ENCODE measurements at regions not wholly inside any gene's neighbourhood (a gene's known extent, or its start where the extent isn't known, plus 50 kb on each side); places are given as distances from the start of the nearest gene placed in this dataset.

DNA sequence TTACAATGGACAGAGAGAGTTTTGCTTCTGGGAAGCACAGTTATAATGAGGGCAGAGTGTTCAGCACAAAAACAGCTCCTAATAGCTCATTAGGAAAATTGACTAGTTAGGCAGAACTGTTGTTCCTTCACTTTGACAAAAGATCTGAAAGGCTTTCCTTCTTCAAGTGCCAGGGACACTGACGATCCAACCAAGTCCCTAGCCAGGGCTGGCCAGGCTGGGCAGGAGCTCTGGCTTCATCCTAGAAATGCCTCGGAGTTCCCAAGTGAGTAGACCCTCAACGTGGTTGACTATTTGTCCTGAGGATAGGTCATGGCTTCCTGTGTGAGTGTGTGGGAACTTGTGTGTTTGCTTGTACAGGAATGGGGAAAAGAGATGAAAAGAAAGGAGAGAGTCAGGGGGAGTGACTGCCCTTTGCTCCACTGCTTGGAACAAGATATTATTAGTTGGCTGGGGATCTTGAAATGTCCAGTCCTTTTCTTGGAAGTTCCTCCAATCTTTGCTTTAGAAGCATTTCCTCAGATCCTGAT is 617.9 kb downstream of the NTRK3 start (continued):
- TF ChIP-seq EZH2 (IDR thresholded peaks at IDR 0.05; ENCODE audit: low read depth, unreplicated experiment) = no peak

DNA sequence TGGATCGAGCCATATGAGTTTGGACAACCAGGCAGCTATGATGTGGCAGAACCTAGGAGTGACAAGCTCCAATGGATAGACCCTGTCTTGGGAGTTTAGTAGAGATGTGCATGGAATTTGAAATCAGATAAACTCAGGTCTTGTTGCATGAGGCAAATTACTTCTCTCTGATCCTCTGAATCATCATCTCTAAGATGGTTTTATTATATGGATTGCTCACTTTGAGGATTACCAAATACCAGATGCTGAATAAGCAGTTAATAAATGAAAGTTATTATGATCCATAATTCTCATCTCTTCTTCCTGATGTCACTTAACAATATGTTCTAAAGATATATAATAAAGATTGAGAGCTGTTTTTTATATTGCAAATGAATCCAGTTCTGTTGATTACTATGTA is 622.2 kb downstream of the NTRK3 start:
- H3K36me3 Mint-ChIP-seq (ENCODE audit: low read depth) = no peaks in the 10 kb centered on the region
- H3K4me1 Mint-ChIP-seq = peaks cover 9% of the 10 kb centered on the region
- no peak overlapping the region for H3K4me3 Mint-ChIP-seq
- H3K4me1 ChIP-seq (ENCODE audit: insufficient read depth) = peaks cover 7% of the 10 kb centered on the region; the same call in 1 of the 2 replicates
- no peaks in the 10 kb centered on the region for H3K27me3 ChIP-seq (ENCODE audit: insufficient read depth)
- DNase-seq (ENCODE audit: low spot score) (no peak), ATAC-seq (no peak)
- TF ChIP-seq, protein P1, sequence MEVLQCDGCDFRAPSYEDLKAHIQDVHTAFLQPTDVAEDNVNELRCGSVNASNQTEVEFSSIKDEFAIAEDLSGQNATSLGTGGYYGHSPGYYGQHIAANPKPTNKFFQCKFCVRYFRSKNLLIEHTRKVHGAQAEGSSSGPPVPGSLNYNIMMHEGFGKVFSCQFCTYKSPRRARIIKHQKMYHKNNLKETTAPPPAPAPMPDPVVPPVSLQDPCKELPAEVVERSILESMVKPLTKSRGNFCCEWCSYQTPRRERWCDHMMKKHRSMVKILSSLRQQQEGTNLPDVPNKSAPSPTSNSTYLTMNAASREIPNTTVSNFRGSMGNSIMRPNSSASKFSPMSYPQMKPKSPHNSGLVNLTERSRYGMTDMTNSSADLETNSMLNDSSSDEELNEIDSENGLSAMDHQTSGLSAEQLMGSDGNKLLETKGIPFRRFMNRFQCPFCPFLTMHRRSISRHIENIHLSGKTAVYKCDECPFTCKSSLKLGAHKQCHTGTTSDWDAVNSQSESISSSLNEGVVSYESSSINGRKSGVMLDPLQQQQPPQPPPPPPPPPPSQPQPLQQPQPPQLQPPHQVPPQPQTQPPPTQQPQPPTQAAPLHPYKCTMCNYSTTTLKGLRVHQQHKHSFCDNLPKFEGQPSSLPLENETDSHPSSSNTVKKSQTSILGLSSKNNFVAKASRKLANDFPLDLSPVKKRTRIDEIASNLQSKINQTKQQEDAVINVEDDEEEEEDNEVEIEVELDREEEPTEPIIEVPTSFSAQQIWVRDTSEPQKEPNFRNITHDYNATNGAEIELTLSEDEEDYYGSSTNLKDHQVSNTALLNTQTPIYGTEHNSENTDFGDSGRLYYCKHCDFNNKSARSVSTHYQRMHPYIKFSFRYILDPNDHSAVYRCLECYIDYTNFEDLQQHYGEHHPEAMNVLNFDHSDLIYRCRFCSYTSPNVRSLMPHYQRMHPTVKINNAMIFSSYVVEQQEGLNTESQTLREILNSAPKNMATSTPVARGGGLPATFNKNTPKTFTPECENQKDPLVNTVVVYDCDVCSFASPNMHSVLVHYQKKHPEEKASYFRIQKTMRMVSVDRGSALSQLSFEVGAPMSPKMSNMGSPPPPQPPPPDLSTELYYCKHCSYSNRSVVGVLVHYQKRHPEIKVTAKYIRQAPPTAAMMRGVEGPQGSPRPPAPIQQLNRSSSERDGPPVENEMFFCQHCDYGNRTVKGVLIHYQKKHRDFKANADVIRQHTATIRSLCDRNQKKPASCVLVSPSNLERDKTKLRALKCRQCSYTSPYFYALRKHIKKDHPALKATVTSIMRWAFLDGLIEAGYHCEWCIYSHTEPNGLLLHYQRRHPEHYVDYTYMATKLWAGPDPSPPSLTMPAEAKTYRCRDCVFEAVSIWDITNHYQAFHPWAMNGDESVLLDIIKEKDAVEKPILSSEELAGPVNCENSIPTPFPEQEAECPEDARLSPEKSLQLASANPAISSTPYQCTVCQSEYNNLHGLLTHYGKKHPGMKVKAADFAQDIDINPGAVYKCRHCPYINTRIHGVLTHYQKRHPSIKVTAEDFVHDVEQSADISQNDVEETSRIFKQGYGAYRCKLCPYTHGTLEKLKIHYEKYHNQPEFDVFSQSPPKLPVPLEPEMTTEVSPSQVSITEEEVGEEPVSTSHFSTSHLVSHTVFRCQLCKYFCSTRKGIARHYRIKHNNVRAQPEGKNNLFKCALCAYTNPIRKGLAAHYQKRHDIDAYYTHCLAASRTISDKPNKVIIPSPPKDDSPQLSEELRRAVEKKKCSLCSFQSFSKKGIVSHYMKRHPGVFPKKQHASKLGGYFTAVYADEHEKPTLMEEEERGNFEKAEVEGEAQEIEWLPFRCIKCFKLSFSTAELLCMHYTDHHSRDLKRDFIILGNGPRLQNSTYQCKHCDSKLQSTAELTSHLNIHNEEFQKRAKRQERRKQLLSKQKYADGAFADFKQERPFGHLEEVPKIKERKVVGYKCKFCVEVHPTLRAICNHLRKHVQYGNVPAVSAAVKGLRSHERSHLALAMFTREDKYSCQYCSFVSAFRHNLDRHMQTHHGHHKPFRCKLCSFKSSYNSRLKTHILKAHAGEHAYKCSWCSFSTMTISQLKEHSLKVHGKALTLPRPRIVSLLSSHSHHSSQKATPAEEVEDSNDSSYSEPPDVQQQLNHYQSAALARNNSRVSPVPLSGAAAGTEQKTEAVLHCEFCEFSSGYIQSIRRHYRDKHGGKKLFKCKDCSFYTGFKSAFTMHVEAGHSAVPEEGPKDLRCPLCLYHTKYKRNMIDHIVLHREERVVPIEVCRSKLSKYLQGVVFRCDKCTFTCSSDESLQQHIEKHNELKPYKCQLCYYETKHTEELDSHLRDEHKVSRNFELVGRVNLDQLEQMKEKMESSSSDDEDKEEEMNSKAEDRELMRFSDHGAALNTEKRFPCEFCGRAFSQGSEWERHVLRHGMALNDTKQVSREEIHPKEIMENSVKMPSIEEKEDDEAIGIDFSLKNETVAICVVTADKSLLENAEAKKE (CRISPR knock-in tag; IDR thresholded peaks at IDR 0.05) = no peak
- TF ChIP-seq ZNF114 (CRISPR knock-in tag; IDR thresholded peaks at IDR 0.05) = no peak
- TF ChIP-seq POLR2AphosphoS5 (IDR thresholded peaks at IDR 0.05; ENCODE audit: low read depth) = no peak
- TF ChIP-seq STAT1 (IDR thresholded peaks at IDR 0.05; ENCODE audit: unreplicated experiment) = no peak
- no peak for TF ChIP-seq ZNF331 (CRISPR knock-in tag; IDR thresholded peaks at IDR 0.05; ENCODE audit: low read depth)
- TF ChIP-seq NANOG (IDR thresholded peaks at IDR 0.05; ENCODE audit: borderline replicate concordance) = no peak
- TF ChIP-seq CREB1 (CRISPR knock-in tag; IDR thresholded peaks at IDR 0.05; ENCODE audit: low read depth) = no peak
- TF ChIP-seq, protein P2, sequence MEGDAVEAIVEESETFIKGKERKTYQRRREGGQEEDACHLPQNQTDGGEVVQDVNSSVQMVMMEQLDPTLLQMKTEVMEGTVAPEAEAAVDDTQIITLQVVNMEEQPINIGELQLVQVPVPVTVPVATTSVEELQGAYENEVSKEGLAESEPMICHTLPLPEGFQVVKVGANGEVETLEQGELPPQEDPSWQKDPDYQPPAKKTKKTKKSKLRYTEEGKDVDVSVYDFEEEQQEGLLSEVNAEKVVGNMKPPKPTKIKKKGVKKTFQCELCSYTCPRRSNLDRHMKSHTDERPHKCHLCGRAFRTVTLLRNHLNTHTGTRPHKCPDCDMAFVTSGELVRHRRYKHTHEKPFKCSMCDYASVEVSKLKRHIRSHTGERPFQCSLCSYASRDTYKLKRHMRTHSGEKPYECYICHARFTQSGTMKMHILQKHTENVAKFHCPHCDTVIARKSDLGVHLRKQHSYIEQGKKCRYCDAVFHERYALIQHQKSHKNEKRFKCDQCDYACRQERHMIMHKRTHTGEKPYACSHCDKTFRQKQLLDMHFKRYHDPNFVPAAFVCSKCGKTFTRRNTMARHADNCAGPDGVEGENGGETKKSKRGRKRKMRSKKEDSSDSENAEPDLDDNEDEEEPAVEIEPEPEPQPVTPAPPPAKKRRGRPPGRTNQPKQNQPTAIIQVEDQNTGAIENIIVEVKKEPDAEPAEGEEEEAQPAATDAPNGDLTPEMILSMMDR (conservative IDR thresholded peaks at IDR 0.05; ENCODE audit: low read depth in 2 of 2) = no peak
- TF ChIP-seq, protein P3, sequence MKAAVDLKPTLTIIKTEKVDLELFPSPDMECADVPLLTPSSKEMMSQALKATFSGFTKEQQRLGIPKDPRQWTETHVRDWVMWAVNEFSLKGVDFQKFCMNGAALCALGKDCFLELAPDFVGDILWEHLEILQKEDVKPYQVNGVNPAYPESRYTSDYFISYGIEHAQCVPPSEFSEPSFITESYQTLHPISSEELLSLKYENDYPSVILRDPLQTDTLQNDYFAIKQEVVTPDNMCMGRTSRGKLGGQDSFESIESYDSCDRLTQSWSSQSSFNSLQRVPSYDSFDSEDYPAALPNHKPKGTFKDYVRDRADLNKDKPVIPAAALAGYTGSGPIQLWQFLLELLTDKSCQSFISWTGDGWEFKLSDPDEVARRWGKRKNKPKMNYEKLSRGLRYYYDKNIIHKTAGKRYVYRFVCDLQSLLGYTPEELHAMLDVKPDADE (IDR thresholded peaks at IDR 0.05) = no peak
- no peak for TF ChIP-seq JUNB (IDR thresholded peaks at IDR 0.05; ENCODE audit: unreplicated experiment)
- TF ChIP-seq, protein P4, sequence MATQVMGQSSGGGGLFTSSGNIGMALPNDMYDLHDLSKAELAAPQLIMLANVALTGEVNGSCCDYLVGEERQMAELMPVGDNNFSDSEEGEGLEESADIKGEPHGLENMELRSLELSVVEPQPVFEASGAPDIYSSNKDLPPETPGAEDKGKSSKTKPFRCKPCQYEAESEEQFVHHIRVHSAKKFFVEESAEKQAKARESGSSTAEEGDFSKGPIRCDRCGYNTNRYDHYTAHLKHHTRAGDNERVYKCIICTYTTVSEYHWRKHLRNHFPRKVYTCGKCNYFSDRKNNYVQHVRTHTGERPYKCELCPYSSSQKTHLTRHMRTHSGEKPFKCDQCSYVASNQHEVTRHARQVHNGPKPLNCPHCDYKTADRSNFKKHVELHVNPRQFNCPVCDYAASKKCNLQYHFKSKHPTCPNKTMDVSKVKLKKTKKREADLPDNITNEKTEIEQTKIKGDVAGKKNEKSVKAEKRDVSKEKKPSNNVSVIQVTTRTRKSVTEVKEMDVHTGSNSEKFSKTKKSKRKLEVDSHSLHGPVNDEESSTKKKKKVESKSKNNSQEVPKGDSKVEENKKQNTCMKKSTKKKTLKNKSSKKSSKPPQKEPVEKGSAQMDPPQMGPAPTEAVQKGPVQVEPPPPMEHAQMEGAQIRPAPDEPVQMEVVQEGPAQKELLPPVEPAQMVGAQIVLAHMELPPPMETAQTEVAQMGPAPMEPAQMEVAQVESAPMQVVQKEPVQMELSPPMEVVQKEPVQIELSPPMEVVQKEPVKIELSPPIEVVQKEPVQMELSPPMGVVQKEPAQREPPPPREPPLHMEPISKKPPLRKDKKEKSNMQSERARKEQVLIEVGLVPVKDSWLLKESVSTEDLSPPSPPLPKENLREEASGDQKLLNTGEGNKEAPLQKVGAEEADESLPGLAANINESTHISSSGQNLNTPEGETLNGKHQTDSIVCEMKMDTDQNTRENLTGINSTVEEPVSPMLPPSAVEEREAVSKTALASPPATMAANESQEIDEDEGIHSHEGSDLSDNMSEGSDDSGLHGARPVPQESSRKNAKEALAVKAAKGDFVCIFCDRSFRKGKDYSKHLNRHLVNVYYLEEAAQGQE (IDR thresholded peaks at IDR 0.05; ENCODE audit: unreplicated experiment) = no peak
- TF ChIP-seq EZH2phosphoT487 (IDR thresholded peaks at IDR 0.05; ENCODE audit: unreplicated experiment) = no peak
- TF ChIP-seq EZH2 (IDR thresholded peaks at IDR 0.05; ENCODE audit: low read depth, unreplicated experiment) = no peak
- H4K20me1 ChIP-seq (replicated peaks; ENCODE audit: insufficient read depth) = no peaks in the 10 kb centered on the region
- no peaks in the 10 kb centered on the region for H3K9me3 Mint-ChIP-seq
- H3K4me2 ChIP-seq = no peak overlapping the region
- H3K27ac Mint-ChIP-seq = no peak overlapping the region
- H3K27ac ChIP-seq (ENCODE audit: low read depth) = no peak overlapping the region
- no peaks in the 10 kb centered on the region for H3F3A ChIP-seq (replicated peaks; ENCODE audit: low read depth)
- H3K4me3 ChIP-seq = no peak overlapping the region
- no peak overlapping the region for H2AFZ ChIP-seq
- no peaks in the 10 kb centered on the region for H3K36me3 ChIP-seq (ENCODE audit: insufficient read depth)
- no peaks in the 10 kb centered on the region for H3K79me2 ChIP-seq (replicated peaks; ENCODE audit: insufficient read depth)
- H3K9me2 ChIP-seq (ENCODE audit: insufficient read depth) = peaks cover 23% of the 10 kb centered on the region
- H3K27me3 Mint-ChIP-seq (ENCODE audit: insufficient read depth, low read depth, poor library complexity) = no peaks in the 10 kb centered on the region
